ENCODE measurements at regions not wholly inside any gene's neighbourhood (a gene's known extent, or its start where the extent isn't known, plus 50 kb on each side); places are given as distances from the start of the nearest gene placed in this dataset.

- DNase-seq (ENCODE audit: low spot score in 2 of 2) = no peak
- no peaks in the 10 kb centered on the region for H3K4me1 ChIP-seq
- no peak overlapping the region for H3K4me3 ChIP-seq
- no peaks in the 10 kb centered on the region for H3K9me3 ChIP-seq
- H3K27me3 ChIP-seq = no peaks in the 10 kb centered on the region
- no peak overlapping the region for H3K27ac ChIP-seq
- TF ChIP-seq CTCF (IDR thresholded peaks at IDR 0.05) = no peak
- no peaks in the 10 kb centered on the region for H3K36me3 ChIP-seq
- intact Hi-C loops (cut with DNase I) = no loop called here
These were observed 863.7 kb upstream of the ALCAM start for GRCh38 chr3:104503022-104503421.

DNA sequence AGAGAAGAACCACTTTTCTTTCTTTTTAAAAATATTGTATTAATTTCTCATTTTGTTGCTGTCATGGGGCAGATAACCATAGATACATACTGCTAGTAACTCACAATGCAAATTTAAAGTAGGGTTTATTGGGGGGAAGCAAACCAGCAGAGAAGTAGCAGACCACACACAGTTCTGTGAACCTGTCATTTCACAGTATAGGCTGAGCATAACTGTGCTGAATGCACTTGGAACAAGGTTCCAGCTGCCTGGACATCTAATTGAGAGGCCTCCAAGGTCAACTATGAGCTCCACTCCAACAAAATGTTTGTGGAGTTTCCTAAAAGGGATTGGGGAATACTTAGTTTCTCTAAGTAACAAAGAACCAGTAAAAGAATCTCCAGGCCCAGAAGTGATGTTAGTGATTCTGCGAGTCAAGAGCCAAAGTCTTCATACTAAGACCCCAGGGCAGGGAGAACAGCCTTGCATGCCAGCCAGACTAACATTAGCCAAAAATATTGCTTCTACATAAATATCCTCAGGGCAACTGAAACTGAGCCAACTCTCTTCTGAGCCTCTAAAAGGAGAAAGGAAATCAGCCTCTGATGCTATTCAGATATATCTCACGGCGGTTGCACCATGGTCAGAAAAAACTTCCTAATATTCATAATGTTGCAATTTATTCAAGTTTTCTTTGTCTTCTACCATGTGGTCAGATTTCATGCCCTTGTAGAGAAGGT, 856.4 kb upstream of the ALCAM start:
- Histone ChIP-seq H3K27ac (peak overlapping the region; percentile 54 to 57), H3K9me3 (no peaks in the 10 kb centered on the region)
- intact Hi-C loops (cut with DNase I) = loop anchor here (5.0 kb wide), 1 partner anchor 42 kb away; no protein-coding TSS in a partner anchor

DNA sequence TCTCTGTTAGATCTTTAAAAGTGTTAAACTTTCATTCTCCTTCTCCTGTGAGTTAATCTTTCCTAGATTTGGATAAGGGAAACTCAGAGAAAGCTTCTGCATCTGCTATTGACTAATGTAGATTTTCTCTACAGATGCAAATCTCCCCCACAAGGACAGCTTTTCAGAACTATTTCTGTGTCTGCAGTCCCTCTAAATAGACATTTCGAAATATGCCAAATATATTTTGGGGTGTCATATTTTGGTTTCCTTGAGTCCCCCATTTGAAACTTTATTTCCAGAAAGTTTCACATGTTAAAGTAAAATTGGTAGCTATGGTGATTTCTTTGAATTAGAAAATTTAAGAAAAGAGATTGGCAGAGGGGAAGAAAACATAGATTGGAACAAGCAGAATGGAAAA, 852.3 kb upstream of the ALCAM start:
- Histone ChIP-seq H3K9me3 (no peaks in the 10 kb centered on the region), H3K36me3 (no peaks in the 10 kb centered on the region), H3K27ac (no peak overlapping the region), H3K27me3 (no peaks in the 10 kb centered on the region), H3K4me1 (peaks cover 5 to 12% of the 10 kb centered on the region in 2 donors), H3K4me3 (no peak overlapping the region)
- DNase-seq (ENCODE audit: low spot score in 2 of 2) = no peak
- TF ChIP-seq CTCF (IDR thresholded peaks at IDR 0.05) = no peak
- intact Hi-C loops (cut with DNase I) = loop anchor here (5.0 kb wide), 1 partner anchor 38 kb away; no protein-coding TSS in a partner anchor

More for the DNA sequence above, 856.4 kb upstream of the ALCAM start:
- Histone ChIP-seq H3K27me3 (no peaks in the 10 kb centered on the region), H3K4me1 (peaks cover 5 to 8% of the 10 kb centered on the region in 2 donors), H3K36me3 (no peaks in the 10 kb centered on the region), H3K4me3 (peak overlapping the region in 1 of 2 donors; percentile 4)
- TF ChIP-seq CTCF (IDR thresholded peaks at IDR 0.05) = no peak
- DNase-seq (ENCODE audit: low spot score in 2 of 2) = no peak

DNA sequence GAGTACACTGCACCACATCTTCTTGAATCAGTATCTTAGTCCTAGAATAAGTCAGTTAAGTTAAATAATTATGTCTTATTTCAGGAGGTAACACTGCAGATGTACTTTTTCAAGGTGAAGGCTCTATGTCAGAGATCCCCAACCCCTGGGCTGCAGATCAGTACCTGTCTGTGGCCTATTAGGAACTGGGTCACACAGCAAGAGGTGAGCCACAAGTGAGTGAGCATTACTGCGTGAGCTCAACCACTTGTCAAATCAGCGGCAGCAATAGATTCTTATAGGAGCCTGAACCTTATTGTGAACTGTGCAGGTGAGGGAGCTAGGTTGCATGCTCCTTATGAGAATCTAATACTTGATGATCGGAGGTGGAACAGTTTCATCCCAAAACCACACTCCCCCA, 851.9 kb upstream of the ALCAM start:
- Histone ChIP-seq H3K27ac (no peak overlapping the region), H3K9me3 (no peaks in the 10 kb centered on the region), H3K4me3 (no peak overlapping the region), H3K36me3 (no peaks in the 10 kb centered on the region), H3K27me3 (no peaks in the 10 kb centered on the region), H3K4me1 (peaks cover 5 to 16% of the 10 kb centered on the region in 2 donors)
- DNase-seq (ENCODE audit: low spot score in 2 of 2) = no peak
- intact Hi-C loops (cut with DNase I) = loop anchor here (5.0 kb wide), 1 partner anchor 38 kb away; no protein-coding TSS in a partner anchor
- no peak for TF ChIP-seq CTCF (IDR thresholded peaks at IDR 0.05)

GRCh38 chr3:104519068-104519467, 847.6 kb upstream of the ALCAM start:
- H3K27me3 ChIP-seq = no peaks in the 10 kb centered on the region
- H3K4me1 ChIP-seq = peaks cover 3 to 9% of the 10 kb centered on the region in 2 donors
- no peak for DNase-seq (ENCODE audit: low spot score in 2 of 2)
- peak overlapping the region; percentile 62 to 73 for H3K27ac ChIP-seq
- no peak for TF ChIP-seq CTCF (IDR thresholded peaks at IDR 0.05)
- H3K4me3 ChIP-seq = no peak overlapping the region
- H3K36me3 ChIP-seq = no peaks in the 10 kb centered on the region
- H3K9me3 ChIP-seq = no peaks in the 10 kb centered on the region
- intact Hi-C loops (cut with DNase I) = no loop called here

All from ascending aorta (tissue), 2 donors.